WTC11 (cell line): ENCODE measurements at regions not wholly inside any gene's neighbourhood (a gene's known extent, or its start where the extent isn't known, plus 50 kb on each side); places are given as distances from the start of the nearest gene placed in this dataset.

Experiments used
- ATAC-seq: fragments of 200-7000 bp; cut with Tn5 transposase; 2 replicates; pipeline ENCODE4 v1.10.0; 2021; ENCODE audit warnings: mild to moderate bottlenecking, moderate library complexity
- CTCF ChIA-PET: fragments of 300-600 bp; sonication (Branson Sonifier 250); formaldehyde crosslinking; loops from one replicate; lab custom pipeline; 2021; ENCODE audit warnings: antibody characterized with exemption; lab: Charles Lee
- POLR2A ChIA-PET: fragments of 350-600 bp; sonication (Branson Sonifier 250); formaldehyde crosslinking; loops from one replicate; lab custom pipeline; 2021; ENCODE audit warnings: antibody characterized with exemption; lab: Charles Lee
- DNase-seq: peaks from one replicate; pipeline ENCODE4 v3.0.0; 2021; ENCODE audit warnings: low spot score
- H3K27ac Mint-ChIP-seq: 2 replicates; pipeline ENCODE4 v1.8.0; 2021; ENCODE audit warnings: mixed read lengths
- H3K27me3 Mint-ChIP-seq: 2 replicates; pipeline ENCODE4 v1.8.0; 2021; ENCODE audit warnings: low read depth, mild to moderate bottlenecking, moderate library complexity, mixed read lengths
- H3K36me3 Mint-ChIP-seq: 2 replicates; pipeline ENCODE4 v1.8.0; 2021; ENCODE audit warnings: mixed read lengths
- H3K4me1 Mint-ChIP-seq: 2 replicates; pipeline ENCODE4 v1.8.0; 2022; ENCODE audit warnings: mixed read lengths
- H3K4me3 Mint-ChIP-seq: 2 replicates; pipeline ENCODE4 v1.8.0; 2021; ENCODE audit warnings: mild to moderate bottlenecking, moderate library complexity, mixed read lengths
- H3K9me3 Mint-ChIP-seq: 2 replicates; pipeline ENCODE4 v1.8.0; 2021; ENCODE audit warnings: mixed read lengths
- AFF4 ChIP-seq: sonication (generic); formaldehyde crosslinking; IDR thresholded peaks from 2 replicates; pipeline ENCODE4 v1.8.1; 2023; ENCODE audit warnings: mild to moderate bottlenecking, missing genetic modification reagents, borderline replicate concordance
- CDX4 ChIP-seq: fragments of 250-450 bp; sonication (Bioruptor Pico); IDR thresholded peaks from 2 replicates; pipeline ENCODE4 v1.9.0; 2021; ENCODE audit warnings: moderate library complexity, mild to moderate bottlenecking, inconsistent platforms, borderline replicate concordance
- CTCF ChIP-seq: fragments of 200-600 bp; IDR thresholded peaks from 2 replicates; pipeline ENCODE4 v1.8.0; 2022; ENCODE audit warnings: antibody characterized with exemption
- E2F1 ChIP-seq: sonication (generic); formaldehyde crosslinking; IDR thresholded peaks from 2 replicates; pipeline ENCODE4 v1.8.0; 2022; ENCODE audit warnings: mild to moderate bottlenecking, missing genetic modification reagents
- ELF4 ChIP-seq: sonication (generic); formaldehyde crosslinking; IDR thresholded peaks from 2 replicates; pipeline ENCODE4 v1.8.1; 2022; ENCODE audit warnings: low read depth, mild to moderate bottlenecking, moderate library complexity, missing genetic modification reagents
- ERG ChIP-seq: fragments of 250-450 bp; sonication (Bioruptor Pico); IDR thresholded peaks from 2 replicates; pipeline ENCODE4 v1.8.0; 2021; ENCODE audit warnings: mild to moderate bottlenecking
- ETV6 ChIP-seq: sonication (generic); formaldehyde crosslinking; IDR thresholded peaks from 2 replicates; pipeline ENCODE4 v1.8.1; 2022; ENCODE audit warnings: mild to moderate bottlenecking, missing genetic modification reagents
- FOXK1 ChIP-seq: sonication (generic); formaldehyde crosslinking; IDR thresholded peaks from 2 replicates; pipeline ENCODE4 v1.8.0; 2022; ENCODE audit warnings: mild to moderate bottlenecking, moderate library complexity, missing genetic modification reagents
- NFATC4 ChIP-seq: fragments of 250-450 bp; sonication (Bioruptor Pico); IDR thresholded peaks from 2 replicates; pipeline ENCODE4 v1.9.0; 2021; ENCODE audit warnings: mild to moderate bottlenecking
- OVOL2 ChIP-seq: fragments of 250-450 bp; sonication (Bioruptor Pico); IDR thresholded peaks from 2 replicates; pipeline ENCODE4 v1.9.0; 2021; ENCODE audit warnings: mild to moderate bottlenecking, borderline replicate concordance
- PREB ChIP-seq: sonication (generic); formaldehyde crosslinking; IDR thresholded peaks from 2 replicates; pipeline ENCODE4 v1.8.1; 2022; ENCODE audit warnings: mild to moderate bottlenecking, missing genetic modification reagents, moderate library complexity, borderline replicate concordance
- TCF7 ChIP-seq: sonication (generic); formaldehyde crosslinking; IDR thresholded peaks from 2 replicates; pipeline ENCODE4 v1.8.0; 2022; ENCODE audit warnings: mild to moderate bottlenecking, low read depth, missing genetic modification reagents, moderate library complexity
- TEAD4 ChIP-seq: sonication (generic); formaldehyde crosslinking; IDR thresholded peaks from 2 replicates; pipeline ENCODE4 v1.8.0; 2022; ENCODE audit warnings: mild to moderate bottlenecking, missing genetic modification reagents
- USF2 ChIP-seq: sonication (generic); formaldehyde crosslinking; IDR thresholded peaks from 2 replicates; pipeline ENCODE4 v1.8.1; 2023; ENCODE audit warnings: mild to moderate bottlenecking, missing genetic modification reagents, moderate library complexity
- ZBTB43 ChIP-seq: sonication (generic); formaldehyde crosslinking; IDR thresholded peaks from 2 replicates; pipeline ENCODE4 v1.8.1; 2023; ENCODE audit warnings: mild to moderate bottlenecking, missing genetic modification reagents
- ZNF121 ChIP-seq: sonication (generic); formaldehyde crosslinking; IDR thresholded peaks from 2 replicates; pipeline ENCODE4 v1.8.0; 2023; ENCODE audit warnings: missing genetic modification reagents
- ZNF138 ChIP-seq: sonication (generic); formaldehyde crosslinking; conservative IDR thresholded peaks from 2 replicates; pipeline ENCODE4 v1.8.1; 2022; ENCODE audit warnings: mild to moderate bottlenecking, moderate library complexity, missing genetic modification reagents
- ZNF232 ChIP-seq: sonication (generic); formaldehyde crosslinking; IDR thresholded peaks from 2 replicates; pipeline ENCODE4 v1.8.0; 2022; ENCODE audit warnings: mild to moderate bottlenecking, missing genetic modification reagents
- ZNF423 ChIP-seq: fragments of 250-450 bp; sonication (Bioruptor Pico); IDR thresholded peaks from 2 replicates; pipeline ENCODE4 v2.1.2; 2022; ENCODE audit warnings: mild to moderate bottlenecking, moderate library complexity
- ZNF671 ChIP-seq: fragments of 250-450 bp; sonication (Bioruptor Pico); IDR thresholded peaks from 2 replicates; pipeline ENCODE4 v1.8.0; 2021; ENCODE audit warnings: mild to moderate bottlenecking

GRCh38 chr20:19816386-19816785, 58.3 kb downstream of the RIN2 start:
- Mint-ChIP-seq H3K27me3 (no peaks in the 10 kb centered on the region; the same call in 1 of the 2 replicates), H3K27ac (no peak overlapping the region), H3K4me3 (no peak overlapping the region), H3K36me3 (no peaks in the 10 kb centered on the region)
- CTCF ChIA-PET: no interaction called here
- no peak for DNase-seq
- POLR2A ChIA-PET: no interaction called here
- TF ChIP-seq ZNF121 (CRISPR knock-in tag) (no peak), ETV6 (CRISPR knock-in tag) (no peak), ZNF232 (no peak), OVOL2 (CRISPR knock-in tag) (no peak), ERG (CRISPR knock-in tag) (no peak), CDX4 (CRISPR knock-in tag) (no peak), TCF7 (CRISPR knock-in tag) (no peak), TEAD4 (CRISPR knock-in tag) (no peak), FOXK1 (CRISPR knock-in tag) (no peak), NFATC4 (CRISPR knock-in tag) (no peak), E2F1 (CRISPR knock-in tag) (no peak), USF2 (CRISPR knock-in tag) (no peak), PREB (CRISPR knock-in tag) (no peak), ZBTB43 (CRISPR knock-in tag) (no peak), CTCF (no peak), ZNF671 (no peak), ZNF138 (CRISPR knock-in tag) (no peak), AFF4 (CRISPR knock-in tag) (no peak), ELF4 (CRISPR knock-in tag) (no peak), ZNF423 (no peak)
- TF ChIP-seq, all 79 proteins: peak for 0
- no peak for ATAC-seq
- Mint-ChIP-seq H3K9me3 (peaks cover 6% of the 10 kb centered on the region), H3K4me1 (no peaks in the 10 kb centered on the region)
